ENCODE measurements at regions not wholly inside any gene's neighbourhood (a gene's known extent, or its start where the extent isn't known, plus 50 kb on each side); places are given as distances from the start of the nearest gene placed in this dataset.

DNA sequence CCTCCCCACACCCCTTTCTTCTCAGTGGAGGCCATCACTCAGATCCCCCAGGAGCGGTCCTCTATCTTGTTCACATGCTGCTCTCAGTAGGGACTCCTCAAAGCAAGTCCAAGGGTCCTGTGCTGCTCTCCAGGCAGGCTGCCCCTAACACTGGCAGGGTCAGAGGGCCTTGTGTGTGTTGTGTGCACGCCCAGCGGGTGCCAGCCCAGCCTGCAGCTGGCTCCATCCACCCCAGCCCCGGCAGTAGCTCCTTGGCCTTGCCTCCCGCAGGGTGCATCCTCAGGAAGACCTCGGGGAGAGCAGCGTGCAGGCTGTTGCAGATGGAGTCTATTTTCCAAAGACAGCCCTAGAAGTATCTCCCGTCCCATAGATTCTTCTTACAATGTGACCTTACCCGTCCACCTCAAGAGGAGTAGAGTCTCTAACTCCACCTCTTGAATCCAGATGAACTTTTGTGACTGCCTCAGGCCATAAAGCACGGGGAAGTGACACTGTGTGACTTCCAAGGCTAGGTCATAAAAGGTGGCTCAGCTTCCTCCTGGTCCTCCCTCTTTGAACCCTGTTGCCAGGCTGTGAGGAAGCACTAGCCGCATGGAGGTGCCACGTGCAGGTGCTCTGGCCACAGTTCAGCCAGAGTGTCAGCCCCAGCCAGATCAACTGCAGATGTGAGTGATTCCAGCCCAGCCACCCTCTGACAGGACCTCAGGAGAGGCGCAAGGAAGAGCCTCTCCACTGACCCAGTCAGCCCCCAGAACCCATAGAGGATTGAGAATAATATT, 531.6 kb downstream of the SHQ1 start:
- no peaks in the 10 kb centered on the region for H3K9me2 ChIP-seq (replicated peaks; ENCODE audit: insufficient read depth)
- WGBS (ENCODE audit: low lambda C conversion rate, missing lambda C conversion rate): 86% methylated on average over 13 of the region's 13 CpGs
- H3K27me3 ChIP-seq: no peaks in the 10 kb centered on the region
- DNase-seq (ENCODE audit: low spot score): no peak
- H3K9me3 ChIP-seq (ENCODE audit: low read depth): no peaks in the 10 kb centered on the region
- TF ChIP-seq CTCF (IDR thresholded peaks at IDR 0.05; ENCODE audit: poor library complexity) (no peak), EZH2phosphoT487 (IDR thresholded peaks at IDR 0.05; ENCODE audit: low read depth, severe bottlenecking, unreplicated experiment) (no peak), EZH2 (IDR thresholded peaks at IDR 0.05; ENCODE audit: borderline replicate concordance) (no peak)
- H4K20me1 ChIP-seq (ENCODE audit: insufficient read depth, poor library complexity, severe bottlenecking): no peaks in the 10 kb centered on the region
- no peak overlapping the region for H3K4me2 ChIP-seq
- H2AFZ ChIP-seq: no peak overlapping the region
- no peaks in the 10 kb centered on the region for H3K79me2 ChIP-seq
- H3K4me1 ChIP-seq (ENCODE audit: insufficient read depth): peaks cover 22% of the 10 kb centered on the region
- no peaks in the 10 kb centered on the region for H3K36me3 ChIP-seq (replicated peaks; ENCODE audit: insufficient read depth, low read depth)
- H3K4me3 ChIP-seq: no peak overlapping the region
- H3K27ac ChIP-seq: no peak overlapping the region

DNA sequence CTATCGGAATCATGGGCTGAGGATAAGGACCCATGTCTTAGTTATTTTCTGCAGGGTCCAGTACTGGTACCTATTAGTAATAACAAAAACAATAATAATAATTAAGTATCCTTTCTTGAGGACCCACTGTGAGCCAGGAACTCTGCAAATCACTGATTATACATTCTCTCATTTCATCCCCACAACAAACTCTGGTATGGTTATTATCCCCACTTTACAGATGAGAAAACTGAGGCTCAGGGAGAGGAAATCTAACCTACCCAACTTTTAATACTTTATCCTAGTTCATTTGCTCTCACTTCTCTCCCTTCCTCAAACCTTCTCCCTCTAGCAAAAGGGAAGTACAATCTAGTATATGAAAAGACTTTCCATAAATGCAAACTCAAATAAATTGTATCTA, 528.4 kb upstream of the PROK2 start:
- H3K4me3 ChIP-seq: no peak overlapping the region
- no peaks in the 10 kb centered on the region for H3K9me2 ChIP-seq (replicated peaks; ENCODE audit: insufficient read depth)
- peaks cover 26% of the 10 kb centered on the region for H3K4me1 ChIP-seq (ENCODE audit: insufficient read depth)
- no peaks in the 10 kb centered on the region for H3K9me3 ChIP-seq (ENCODE audit: low read depth)
- no peaks in the 10 kb centered on the region for H3K79me2 ChIP-seq
- no peak overlapping the region for H3K27ac ChIP-seq
- DNase-seq (ENCODE audit: low spot score): no peak
- no peak overlapping the region for H3K4me2 ChIP-seq
- H4K20me1 ChIP-seq (ENCODE audit: insufficient read depth, poor library complexity, severe bottlenecking): no peaks in the 10 kb centered on the region
- no peaks in the 10 kb centered on the region for H3K36me3 ChIP-seq (replicated peaks; ENCODE audit: insufficient read depth, low read depth)
- H3K27me3 ChIP-seq: no peaks in the 10 kb centered on the region
- no peak for TF ChIP-seq CTCF (IDR thresholded peaks at IDR 0.05; ENCODE audit: poor library complexity)
- no peak for TF ChIP-seq EZH2phosphoT487 (IDR thresholded peaks at IDR 0.05; ENCODE audit: low read depth, severe bottlenecking, unreplicated experiment)
- TF ChIP-seq EZH2 (IDR thresholded peaks at IDR 0.05; ENCODE audit: borderline replicate concordance): no peak
- 100% methylated on average over 1 of the region's 1 CpG for WGBS (ENCODE audit: low lambda C conversion rate, missing lambda C conversion rate)
- no peak overlapping the region for H2AFZ ChIP-seq

DNA sequence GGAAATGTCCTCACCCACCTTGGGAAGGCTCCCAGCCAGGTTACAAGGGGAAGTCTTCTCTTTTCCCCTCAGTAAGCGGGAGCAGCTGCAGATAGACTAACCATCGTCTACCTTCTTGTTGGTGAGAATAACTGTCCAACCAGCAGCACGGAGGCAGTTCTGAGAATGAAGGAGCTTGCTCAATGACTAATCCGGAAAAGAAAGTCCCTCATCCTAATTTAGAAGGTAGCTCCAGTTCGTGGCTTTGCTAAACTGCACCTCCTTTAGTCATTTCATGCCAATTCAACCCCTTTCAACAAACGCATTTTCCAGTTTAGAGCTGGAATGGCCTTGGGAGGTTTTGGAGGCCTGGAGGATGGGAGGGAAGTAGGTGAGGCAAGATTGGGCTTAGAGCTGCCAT, 527.4 kb upstream of the PROK2 start:
- TF ChIP-seq EZH2 (IDR thresholded peaks at IDR 0.05; ENCODE audit: borderline replicate concordance): no peak
- TF ChIP-seq EZH2phosphoT487 (IDR thresholded peaks at IDR 0.05; ENCODE audit: low read depth, severe bottlenecking, unreplicated experiment): no peak
- no peak for TF ChIP-seq CTCF (IDR thresholded peaks at IDR 0.05; ENCODE audit: poor library complexity)

More for the DNA sequence above, 527.4 kb upstream of the PROK2 start:
- Histone ChIP-seq H3K27me3 (no peaks in the 10 kb centered on the region), H2AFZ (no peak overlapping the region), H3K9me2 (replicated peaks; ENCODE audit: insufficient read depth) (no peaks in the 10 kb centered on the region), H3K79me2 (no peaks in the 10 kb centered on the region), H3K9me3 (ENCODE audit: low read depth) (no peaks in the 10 kb centered on the region), H3K4me2 (no peak overlapping the region), H3K27ac (no peak overlapping the region), H3K4me1 (ENCODE audit: insufficient read depth) (peaks cover 26% of the 10 kb centered on the region), H3K4me3 (no peak overlapping the region), H3K36me3 (replicated peaks; ENCODE audit: insufficient read depth, low read depth) (no peaks in the 10 kb centered on the region), H4K20me1 (ENCODE audit: insufficient read depth, poor library complexity, severe bottlenecking) (no peaks in the 10 kb centered on the region)
- 90% methylated on average over 6 of the region's 6 CpGs for WGBS (ENCODE audit: low lambda C conversion rate, missing lambda C conversion rate)
- no peak for DNase-seq (ENCODE audit: low spot score)

Data from hepatocyte (in vitro differentiated cells).